B cell (primary cell): ENCODE measurements at regions not wholly inside any gene's neighbourhood (a gene's known extent, or its start where the extent isn't known, plus 50 kb on each side); places are given as distances from the start of the nearest gene placed in this dataset.

ENCODE experiments used
- ATAC-seq: fragments of 200-7000 bp; cut with Tn5 transposase; one replicate; pipeline ENCODE4 v1.10.0; 2021; ENCODE audit warnings: low read depth, mild to moderate bottlenecking, moderate number of reproducible peaks, moderate library complexity
- CTCF ChIA-PET: fragments of 350-600 bp; sonication (Branson Sonifier 250); formaldehyde crosslinking; loops from one replicate; lab custom pipeline; 2021; ENCODE audit warnings: antibody characterized with exemption, inconsistent platforms; lab: Charles Lee
- POLR2A ChIA-PET: fragments of 350-600 bp; sonication (Branson Sonifier 250); formaldehyde crosslinking; loops from one replicate; lab custom pipeline; 2021; ENCODE audit warnings: antibody characterized with exemption; lab: Charles Lee
- DNase-seq: peaks from one replicate; pipeline ENCODE4 v3.0.0; 2013
- H2AFZ ChIP-seq: 2 replicates; pipeline ENCODE4 v1.6.1; 2012; ENCODE audit warnings: mild to moderate bottlenecking, low read depth, low read length; ENCODE audit not compliant: insufficient read depth, poor library complexity, severe bottlenecking
- H3K27ac ChIP-seq, 2 donors: 1 replicate in 1 of 2; 2 replicates in 1 of 2; pipeline ENCODE4 v1.5.1; 2012 to 2013; ENCODE audit warnings: low read length in 2 of 2, mild to moderate bottlenecking in 2 of 2, moderate library complexity in 1 of 2
- H3K27me3 ChIP-seq, 4 experiments: fragments of 200-600 bp in 1 of 4; sonication (generic) in 1 of 4; replicated peaks in 1 of 4; 1 replicate in 2 of 4; 2 replicates in 2 of 4; pipeline versions ENCODE4 v1.6.1 to v1.7.0; 2013 to 2016; ENCODE audit warnings: low read length in 3 of 4, mild to moderate bottlenecking in 2 of 4, mixed read lengths in 1 of 4, moderate library complexity in 1 of 4; ENCODE audit not compliant: insufficient read depth in 4 of 4, control insufficient read depth in 3 of 4; ENCODE audit errors: control extremely low read depth in 1 of 4
- H3K36me3 ChIP-seq, 2 experiments: replicated peaks in 1 of 2; 1 replicate in 1 of 2; 2 replicates in 1 of 2; pipeline versions ENCODE4 v1.6.1 to v1.7.1; 2013; ENCODE audit warnings: low read length in 1 of 2; ENCODE audit not compliant: insufficient read depth in 2 of 2, control insufficient read depth in 1 of 2; ENCODE audit errors: control extremely low read depth in 1 of 2, extremely low read depth in 1 of 2
- H3K4me1 ChIP-seq, 2 donors: fragments of 200-600 bp in 1 of 2; sonication (generic) in 1 of 2; 1 replicate in 1 of 2; 2 replicates in 1 of 2; pipeline versions ENCODE4 v1.5.1 to v1.6.1; 2013 to 2017; ENCODE audit warnings: low read length in 2 of 2; ENCODE audit not compliant: control insufficient read depth in 2 of 2, insufficient read depth in 2 of 2
- H3K4me2 ChIP-seq: replicated peaks from 2 replicates; pipeline ENCODE3; 2012; ENCODE audit warnings: mild to moderate bottlenecking, low read depth, low read length; ENCODE audit not compliant: poor library complexity, severe bottlenecking
- H3K4me3 ChIP-seq, 5 experiments: fragments of 200-600 bp in 1 of 5; sonication (generic) in 1 of 5; 1 replicate in 3 of 5; 2 replicates in 2 of 5; pipeline versions ENCODE4 v1.5.1 to v1.7.0; 2011 to 2016; ENCODE audit warnings: low read length in 4 of 5, mild to moderate bottlenecking in 4 of 5, low read depth in 2 of 5, control low read depth in 1 of 5, moderate library complexity in 1 of 5; ENCODE audit not compliant: insufficient read depth in 1 of 5; ENCODE audit errors: control extremely low read depth in 1 of 5, extremely low read depth in 1 of 5
- H3K79me2 ChIP-seq: fragments of 200-600 bp; sonication (generic); one replicate; pipeline ENCODE4 v1.6.0; 2016; ENCODE audit warnings: low read length; ENCODE audit not compliant: control insufficient read depth, insufficient read depth
- H3K9ac ChIP-seq: fragments of 200-600 bp; sonication (generic); 2 replicates; pipeline ENCODE4 v1.6.1; 2017; ENCODE audit warnings: mild to moderate bottlenecking, low read length, moderate library complexity
- H3K9me3 ChIP-seq, 3 donors: one replicate each; pipeline versions ENCODE4 v1.6.1 to v1.7.1; 2013; ENCODE audit warnings: low read length in 2 of 3; ENCODE audit not compliant: control insufficient read depth in 2 of 3, insufficient read depth in 1 of 3; ENCODE audit errors: control extremely low read depth in 1 of 3
- H4K20me1 ChIP-seq: 2 replicates; pipeline ENCODE4 v1.6.0; 2012; ENCODE audit warnings: mild to moderate bottlenecking, low read length; ENCODE audit not compliant: insufficient read depth, control insufficient read depth, poor library complexity, severe bottlenecking
- H3K27ac Mint-ChIP-seq: one replicate; pipeline ENCODE4 v1.8.0; 2021; ENCODE audit warnings: mixed read lengths
- H3K27me3 Mint-ChIP-seq: one replicate; pipeline ENCODE4 v1.8.0; 2021; ENCODE audit warnings: mixed read lengths
- H3K4me1 Mint-ChIP-seq: one replicate; pipeline ENCODE4 v1.8.0; 2021; ENCODE audit warnings: mixed read lengths
- H3K4me3 Mint-ChIP-seq: one replicate; pipeline ENCODE4 v1.8.0; 2021; ENCODE audit warnings: mixed read lengths
- H3K9me3 Mint-ChIP-seq: one replicate; pipeline ENCODE4 v1.8.0; 2022; ENCODE audit warnings: mixed read lengths; ENCODE audit not compliant: insufficient read depth
- EZH2 ChIP-seq: IDR thresholded peaks from 2 replicates; pipeline ENCODE4 v1.6.1; 2012; ENCODE audit warnings: borderline replicate concordance, low read depth, mild to moderate bottlenecking, moderate library complexity, low read length; ENCODE audit not compliant: insufficient read depth, poor library complexity, severe bottlenecking
- WGBS: methylation state at CpG from one replicate; pipeline ENCODE4 v1.1.5; 2013; ENCODE audit warnings: missing lambda C conversion rate; ENCODE audit not compliant: insufficient coverage; 5-methylcytosine and 5-hydroxymethylcytosine counted together
- intact Hi-C: fragments of 100-400 bp; cut with micrococcal nuclease; formaldehyde crosslinking; loops from one replicate; pipeline ENCODE4 v1.10.0; 2022
- TF ChIP-seq, protein P1 (sequence below): fragments of 200-600 bp; IDR thresholded peaks from one replicate; pipeline ENCODE4 v1.8.0; 2022; ENCODE audit warnings: antibody characterized with exemption, mild to moderate bottlenecking

DNA sequence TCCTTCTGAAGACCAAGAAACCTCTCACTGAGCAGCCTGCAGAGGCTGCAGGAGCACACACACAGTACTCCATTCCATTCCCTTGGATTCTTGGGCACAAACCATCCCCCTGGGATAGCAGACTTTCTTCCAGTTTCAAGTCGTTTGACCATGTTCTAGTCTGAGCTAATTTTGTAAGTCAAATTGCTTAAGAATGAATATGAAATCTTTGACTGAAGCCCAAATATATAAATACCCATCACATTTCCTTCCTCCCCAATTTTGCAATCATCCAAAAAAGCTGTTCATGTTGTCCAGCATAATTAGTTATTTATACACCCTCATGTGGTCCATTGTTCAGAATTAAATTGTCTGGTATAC, 231.2 kb upstream of the TPRG1 start:
- H3K27ac ChIP-seq, result no peak overlapping the region
- POLR2A ChIA-PET, result no interaction called here
- H3K36me3 ChIP-seq, result no peaks in the 10 kb centered on the region
- H3K27ac Mint-ChIP-seq, result no peak overlapping the region
- ATAC-seq (no peak), DNase-seq (no peak)
- no peaks in the 10 kb centered on the region for H3K9me3 Mint-ChIP-seq
- no peak overlapping the region for H3K4me2 ChIP-seq
- WGBS, result no CpG with 5 or more reads among the region's 1 CpG
- H3K27me3 ChIP-seq, result no peaks in the 10 kb centered on the region
- H3K4me1 ChIP-seq, result peaks cover 6 to 11% of the 10 kb centered on the region in 2 donors
- no peaks in the 10 kb centered on the region for H3K9me3 ChIP-seq
- H3K9ac ChIP-seq, result no peak overlapping the region
- CTCF ChIA-PET, result interaction anchor here (1.0 to 6.4 kb wide), 3 partner anchors 14 to 1200 kb away, joined by 4 to 62 read pairs (median 12); no protein-coding TSS in a partner anchor
- H3K4me3 Mint-ChIP-seq, result no peak overlapping the region
- peak overlapping the region; percentile 3 for H2AFZ ChIP-seq
- peaks cover 3% of the 10 kb centered on the region for H3K27me3 Mint-ChIP-seq
- TF ChIP-seq, protein P1, sequence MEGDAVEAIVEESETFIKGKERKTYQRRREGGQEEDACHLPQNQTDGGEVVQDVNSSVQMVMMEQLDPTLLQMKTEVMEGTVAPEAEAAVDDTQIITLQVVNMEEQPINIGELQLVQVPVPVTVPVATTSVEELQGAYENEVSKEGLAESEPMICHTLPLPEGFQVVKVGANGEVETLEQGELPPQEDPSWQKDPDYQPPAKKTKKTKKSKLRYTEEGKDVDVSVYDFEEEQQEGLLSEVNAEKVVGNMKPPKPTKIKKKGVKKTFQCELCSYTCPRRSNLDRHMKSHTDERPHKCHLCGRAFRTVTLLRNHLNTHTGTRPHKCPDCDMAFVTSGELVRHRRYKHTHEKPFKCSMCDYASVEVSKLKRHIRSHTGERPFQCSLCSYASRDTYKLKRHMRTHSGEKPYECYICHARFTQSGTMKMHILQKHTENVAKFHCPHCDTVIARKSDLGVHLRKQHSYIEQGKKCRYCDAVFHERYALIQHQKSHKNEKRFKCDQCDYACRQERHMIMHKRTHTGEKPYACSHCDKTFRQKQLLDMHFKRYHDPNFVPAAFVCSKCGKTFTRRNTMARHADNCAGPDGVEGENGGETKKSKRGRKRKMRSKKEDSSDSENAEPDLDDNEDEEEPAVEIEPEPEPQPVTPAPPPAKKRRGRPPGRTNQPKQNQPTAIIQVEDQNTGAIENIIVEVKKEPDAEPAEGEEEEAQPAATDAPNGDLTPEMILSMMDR, result no peak
- no peak for TF ChIP-seq EZH2
- peaks cover 7% of the 10 kb centered on the region for H3K4me1 Mint-ChIP-seq
- no peaks in the 10 kb centered on the region for H3K79me2 ChIP-seq
- H4K20me1 ChIP-seq, result no peaks in the 10 kb centered on the region
- H3K4me3 ChIP-seq, result no peak overlapping the region
- intact Hi-C loops, result no loop called here

DNA sequence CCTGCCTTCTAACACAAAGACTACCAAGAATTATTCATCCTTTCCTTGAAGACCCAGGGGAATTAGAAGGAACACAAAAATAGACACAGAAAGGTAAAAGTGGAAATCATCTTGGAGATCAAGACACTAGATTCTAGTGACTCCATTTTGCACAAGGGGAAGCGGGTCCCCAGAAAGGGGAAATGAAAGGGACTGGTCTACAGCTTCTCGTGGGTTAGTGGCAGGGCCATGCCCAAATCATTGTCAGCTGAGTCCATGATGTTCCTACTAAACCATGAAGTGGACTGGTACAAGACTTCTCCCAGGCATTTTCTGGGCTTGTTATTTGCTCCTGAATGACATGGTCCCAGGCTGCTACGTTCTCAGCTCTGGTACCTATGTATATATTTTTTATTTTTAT, 230.7 kb upstream of the TPRG1 start:
- Histone ChIP-seq H3K36me3 (no peaks in the 10 kb centered on the region), H2AFZ (no peak overlapping the region), H3K79me2 (no peaks in the 10 kb centered on the region), H3K4me2 (peak overlapping the region; percentile 4), H3K27me3 (no peaks in the 10 kb centered on the region), H3K4me3 (no peak overlapping the region), H3K9me3 (no peaks in the 10 kb centered on the region), H3K9ac (no peak overlapping the region), H4K20me1 (no peaks in the 10 kb centered on the region), H3K27ac (no peak overlapping the region), H3K4me1 (peaks cover 6 to 11% of the 10 kb centered on the region in 2 donors)
- H3K4me1 Mint-ChIP-seq, result peaks cover 7% of the 10 kb centered on the region
- ATAC-seq (peak; percentile 85), DNase-seq (peak; percentile 73)
- H3K9me3 Mint-ChIP-seq, result no peaks in the 10 kb centered on the region
- ChIA-PET CTCF (interaction anchor here (0.6 to 6.4 kb wide), 5 partner anchors 13 to 1202 kb away, joined by 3 to 62 read pairs (median 7); no protein-coding TSS in a partner anchor), POLR2A (no interaction called here)
- no peak overlapping the region for H3K4me3 Mint-ChIP-seq
- 14% methylated on average over 2 of the region's 3 CpGs for WGBS
- TF ChIP-seq, protein P1, result no peak
- TF ChIP-seq EZH2, result no peak
- intact Hi-C loops, result no loop called here
- no peak overlapping the region for H3K27ac Mint-ChIP-seq
- peaks cover 3% of the 10 kb centered on the region for H3K27me3 Mint-ChIP-seq
